ENCODE measurements at regions not wholly inside any gene's neighbourhood (a gene's known extent, or its start where the extent isn't known, plus 50 kb on each side); places are given as distances from the start of the nearest gene placed in this dataset.

DNA sequence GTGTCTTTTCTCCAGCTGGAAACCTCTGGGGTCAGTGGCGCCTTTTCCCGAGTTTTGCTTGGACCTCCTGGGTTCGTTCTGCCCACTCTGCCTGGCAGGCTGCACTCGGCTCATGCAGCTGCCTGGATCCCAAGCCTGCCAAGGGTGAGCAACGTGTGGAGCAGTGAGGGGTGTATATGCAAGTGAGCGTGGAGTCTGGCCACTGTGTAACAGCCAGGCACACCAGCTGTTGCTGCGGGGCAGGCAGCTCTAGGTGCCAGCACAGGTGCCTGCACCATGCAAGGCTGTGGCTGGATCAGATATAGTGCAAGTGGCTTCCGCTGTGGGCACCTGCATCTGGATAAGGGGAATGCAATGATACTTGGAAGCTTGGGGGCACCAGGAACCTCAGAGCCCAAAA is 699.4 kb downstream of the SLITRK1 start:
- TF ChIP-seq POLR2A (IDR thresholded peaks at IDR 0.05; ENCODE audit: low read depth, low read length) (no peak), BMI1 (IDR thresholded peaks at IDR 0.05; ENCODE audit: borderline replicate concordance) (no peak), CTCF (IDR thresholded peaks at IDR 0.05 in 2 of 3, conservative IDR thresholded peaks at IDR 0.05 in 1 of 3; ENCODE audit: control insufficient read depth in 2 of 3, extremely low read depth in 1 of 3, insufficient read depth in 1 of 3, low read depth in 3 of 3, low read length in 3 of 3) (no peak), YBX1 (IDR thresholded peaks at IDR 0.05) (no peak), RFX5 (IDR thresholded peaks at IDR 0.05; ENCODE audit: low read depth, low read length) (no peak), POLR2AphosphoS5 (IDR thresholded peaks at IDR 0.05; ENCODE audit: low read length) (no peak), TCF3 (IDR thresholded peaks at IDR 0.05; ENCODE audit: borderline replicate concordance, insufficient read depth, low read depth, low read length) (no peak), SMC3 (IDR thresholded peaks at IDR 0.05; ENCODE audit: borderline replicate concordance, low read length) (no peak)

Data from GM12878 (cell line).